IMR-90 (cell line): ENCODE measurements at regions not wholly inside any gene's neighbourhood (a gene's known extent, or its start where the extent isn't known, plus 50 kb on each side); places are given as distances from the start of the nearest gene placed in this dataset.

Experiments used
- CTCF ChIP-seq: conservative IDR thresholded peaks from 2 replicates; pipeline ENCODE4 v1.5.1; 2012; ENCODE audit warnings: mild to moderate bottlenecking, low read depth, low read length, improper control_type of control experiment
- MXI1 ChIP-seq: IDR thresholded peaks from 2 replicates; pipeline ENCODE4 v1.6.1; 2012; ENCODE audit warnings: low read depth, mild to moderate bottlenecking, low read length, moderate library complexity, borderline replicate concordance
- POLR2A ChIP-seq: IDR thresholded peaks from 2 replicates; pipeline ENCODE4 v1.6.1; 2012; ENCODE audit warnings: mild to moderate bottlenecking, low read depth, low read length
- RAD21 ChIP-seq: IDR thresholded peaks from 2 replicates; pipeline ENCODE4 v1.6.1; 2012; ENCODE audit warnings: low read length, improper control_type of control experiment
- RFX5 ChIP-seq: IDR thresholded peaks from 2 replicates; pipeline ENCODE4 v1.8.0; 2012; ENCODE audit warnings: low read depth, mild to moderate bottlenecking, low read length, moderate library complexity
- SMC3 ChIP-seq: fragments of 150-350 bp; IDR thresholded peaks from 2 replicates; pipeline ENCODE4 v1.6.1; 2016; ENCODE audit warnings: low read depth, mild to moderate bottlenecking, antibody characterized with exemption, low read length, moderate library complexity
- USF2 ChIP-seq: fragments of 150-350 bp; IDR thresholded peaks from 2 replicates; pipeline ENCODE4 v1.6.1; 2017; ENCODE audit warnings: mild to moderate bottlenecking, antibody characterized with exemption, low read length, low read depth
- TF ChIP-seq, protein P1 (sequence below): fragments of 150-350 bp; IDR thresholded peaks from 2 replicates; pipeline ENCODE4 v1.6.1; 2016; ENCODE audit warnings: low read depth, mild to moderate bottlenecking, low read length, moderate library complexity, borderline replicate concordance

GRCh38 chr4:58760100-58760499 is 1649.9 kb upstream of the IGFBP7 start:
- TF ChIP-seq POLR2A (no peak), CTCF (no peak), USF2 (no peak), SMC3 (no peak), RFX5 (no peak), MXI1 (no peak), RAD21 (no peak)
- TF ChIP-seq, protein P1, sequence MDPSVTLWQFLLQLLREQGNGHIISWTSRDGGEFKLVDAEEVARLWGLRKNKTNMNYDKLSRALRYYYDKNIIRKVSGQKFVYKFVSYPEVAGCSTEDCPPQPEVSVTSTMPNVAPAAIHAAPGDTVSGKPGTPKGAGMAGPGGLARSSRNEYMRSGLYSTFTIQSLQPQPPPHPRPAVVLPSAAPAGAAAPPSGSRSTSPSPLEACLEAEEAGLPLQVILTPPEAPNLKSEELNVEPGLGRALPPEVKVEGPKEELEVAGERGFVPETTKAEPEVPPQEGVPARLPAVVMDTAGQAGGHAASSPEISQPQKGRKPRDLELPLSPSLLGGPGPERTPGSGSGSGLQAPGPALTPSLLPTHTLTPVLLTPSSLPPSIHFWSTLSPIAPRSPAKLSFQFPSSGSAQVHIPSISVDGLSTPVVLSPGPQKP = no peak
